ENCODE measurements at regions not wholly inside any gene's neighbourhood (a gene's known extent, or its start where the extent isn't known, plus 50 kb on each side); places are given as distances from the start of the nearest gene placed in this dataset.
A peak's percentile ranks its signal among the peaks of the same experiment; 100 is the strongest.

GRCh38 chr4:57430726-57431125 is 320.5 kb upstream of the IGFBP7 start:
- TF ChIP-seq JUNB (CRISPR knock-in tag; IDR thresholded peaks at IDR 0.05; ENCODE audit: borderline replicate concordance) (no peak), SAFB2 (CRISPR knock-in tag; IDR thresholded peaks at IDR 0.05; ENCODE audit: borderline replicate concordance, low read depth) (no peak), CTCF (CRISPR knock-in tag; IDR thresholded peaks at IDR 0.05) (no peak), TOE1 (CRISPR knock-in tag; IDR thresholded peaks at IDR 0.05) (no peak), FOXK1 (CRISPR knock-in tag; IDR thresholded peaks at IDR 0.05; ENCODE audit: borderline replicate concordance, low read depth) (0 out of 2 replicates have a peak, but pooled peaks have one; percentile 27), EZH2 (conservative IDR thresholded peaks at IDR 0.05; ENCODE audit: low read depth, low read length) (no peak), ATF7-NPFF (CRISPR knock-in tag; IDR thresholded peaks at IDR 0.05; ENCODE audit: low read depth) (no peak), RARA (CRISPR knock-in tag; IDR thresholded peaks at IDR 0.05) (peak; percentile 49)
- TF ChIP-seq, protein P1, sequence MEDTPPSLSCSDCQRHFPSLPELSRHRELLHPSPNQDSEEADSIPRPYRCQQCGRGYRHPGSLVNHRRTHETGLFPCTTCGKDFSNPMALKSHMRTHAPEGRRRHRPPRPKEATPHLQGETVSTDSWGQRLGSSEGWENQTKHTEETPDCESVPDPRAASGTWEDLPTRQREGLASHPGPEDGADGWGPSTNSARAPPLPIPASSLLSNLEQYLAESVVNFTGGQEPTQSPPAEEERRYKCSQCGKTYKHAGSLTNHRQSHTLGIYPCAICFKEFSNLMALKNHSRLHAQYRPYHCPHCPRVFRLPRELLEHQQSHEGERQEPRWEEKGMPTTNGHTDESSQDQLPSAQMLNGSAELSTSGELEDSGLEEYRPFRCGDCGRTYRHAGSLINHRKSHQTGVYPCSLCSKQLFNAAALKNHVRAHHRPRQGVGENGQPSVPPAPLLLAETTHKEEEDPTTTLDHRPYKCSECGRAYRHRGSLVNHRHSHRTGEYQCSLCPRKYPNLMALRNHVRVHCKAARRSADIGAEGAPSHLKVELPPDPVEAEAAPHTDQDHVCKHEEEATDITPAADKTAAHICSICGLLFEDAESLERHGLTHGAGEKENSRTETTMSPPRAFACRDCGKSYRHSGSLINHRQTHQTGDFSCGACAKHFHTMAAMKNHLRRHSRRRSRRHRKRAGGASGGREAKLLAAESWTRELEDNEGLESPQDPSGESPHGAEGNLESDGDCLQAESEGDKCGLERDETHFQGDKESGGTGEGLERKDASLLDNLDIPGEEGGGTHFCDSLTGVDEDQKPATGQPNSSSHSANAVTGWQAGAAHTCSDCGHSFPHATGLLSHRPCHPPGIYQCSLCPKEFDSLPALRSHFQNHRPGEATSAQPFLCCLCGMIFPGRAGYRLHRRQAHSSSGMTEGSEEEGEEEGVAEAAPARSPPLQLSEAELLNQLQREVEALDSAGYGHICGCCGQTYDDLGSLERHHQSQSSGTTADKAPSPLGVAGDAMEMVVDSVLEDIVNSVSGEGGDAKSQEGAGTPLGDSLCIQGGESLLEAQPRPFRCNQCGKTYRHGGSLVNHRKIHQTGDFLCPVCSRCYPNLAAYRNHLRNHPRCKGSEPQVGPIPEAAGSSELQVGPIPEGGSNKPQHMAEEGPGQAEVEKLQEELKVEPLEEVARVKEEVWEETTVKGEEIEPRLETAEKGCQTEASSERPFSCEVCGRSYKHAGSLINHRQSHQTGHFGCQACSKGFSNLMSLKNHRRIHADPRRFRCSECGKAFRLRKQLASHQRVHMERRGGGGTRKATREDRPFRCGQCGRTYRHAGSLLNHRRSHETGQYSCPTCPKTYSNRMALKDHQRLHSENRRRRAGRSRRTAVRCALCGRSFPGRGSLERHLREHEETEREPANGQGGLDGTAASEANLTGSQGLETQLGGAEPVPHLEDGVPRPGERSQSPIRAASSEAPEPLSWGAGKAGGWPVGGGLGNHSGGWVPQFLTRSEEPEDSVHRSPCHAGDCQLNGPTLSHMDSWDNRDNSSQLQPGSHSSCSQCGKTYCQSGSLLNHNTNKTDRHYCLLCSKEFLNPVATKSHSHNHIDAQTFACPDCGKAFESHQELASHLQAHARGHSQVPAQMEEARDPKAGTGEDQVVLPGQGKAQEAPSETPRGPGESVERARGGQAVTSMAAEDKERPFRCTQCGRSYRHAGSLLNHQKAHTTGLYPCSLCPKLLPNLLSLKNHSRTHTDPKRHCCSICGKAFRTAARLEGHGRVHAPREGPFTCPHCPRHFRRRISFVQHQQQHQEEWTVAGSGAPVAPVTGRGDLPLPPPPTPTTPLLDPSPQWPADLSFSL (CRISPR knock-in tag; IDR thresholded peaks at IDR 0.05) = no peak

Data from HepG2 (cell line).